ENCODE measurements at regions not wholly inside any gene's neighbourhood (a gene's known extent, or its start where the extent isn't known, plus 50 kb on each side); places are given as distances from the start of the nearest gene placed in this dataset.

- Histone ChIP-seq H3K36me3 (ENCODE audit: insufficient read depth) (no peaks in the 10 kb centered on the region), H4K20me1 (replicated peaks; ENCODE audit: insufficient read depth) (no peaks in the 10 kb centered on the region), H3K4me3 (no peak overlapping the region), H3K27me3 (ENCODE audit: insufficient read depth) (no peaks in the 10 kb centered on the region), H2AFZ (no peak overlapping the region), H3K4me2 (no peak overlapping the region), H3K4me1 (ENCODE audit: insufficient read depth) (0 out of 2 replicates have a peak, but pooled peaks cover 12% of the 10 kb centered on the region), H3F3A (replicated peaks; ENCODE audit: low read depth) (no peaks in the 10 kb centered on the region), H3K27ac (ENCODE audit: low read depth) (no peak overlapping the region), H3K79me2 (replicated peaks; ENCODE audit: insufficient read depth) (no peaks in the 10 kb centered on the region), H3K9me2 (ENCODE audit: insufficient read depth) (peaks cover 3% of the 10 kb centered on the region; the same call in 1 of the 2 replicates)
- DNase-seq (ENCODE audit: low spot score) (no peak), ATAC-seq (no peak)
- Mint-ChIP-seq H3K36me3 (ENCODE audit: low read depth) (no peaks in the 10 kb centered on the region), H3K4me1 (peaks cover 6% of the 10 kb centered on the region), H3K9me3 (no peaks in the 10 kb centered on the region), H3K27ac (no peak overlapping the region), H3K4me3 (no peak overlapping the region), H3K27me3 (ENCODE audit: insufficient read depth, low read depth, poor library complexity) (no peaks in the 10 kb centered on the region)
- TF ChIP-seq ETS1 (IDR thresholded peaks at IDR 0.05) = no peak
- TF ChIP-seq CREB1 (CRISPR knock-in tag; IDR thresholded peaks at IDR 0.05; ENCODE audit: low read depth) = no peak
- no peak for TF ChIP-seq STAT1 (IDR thresholded peaks at IDR 0.05; ENCODE audit: unreplicated experiment)
- no peak for TF ChIP-seq ZNF331 (CRISPR knock-in tag; IDR thresholded peaks at IDR 0.05; ENCODE audit: low read depth)
- TF ChIP-seq NANOG (IDR thresholded peaks at IDR 0.05; ENCODE audit: borderline replicate concordance) = no peak
- TF ChIP-seq ZNF462 (CRISPR knock-in tag; IDR thresholded peaks at IDR 0.05) = no peak
- TF ChIP-seq POLR2AphosphoS5 (IDR thresholded peaks at IDR 0.05; ENCODE audit: low read depth) = no peak
- no peak for TF ChIP-seq EZH2phosphoT487 (IDR thresholded peaks at IDR 0.05; ENCODE audit: unreplicated experiment)
- TF ChIP-seq CTCF (conservative IDR thresholded peaks at IDR 0.05; ENCODE audit: low read depth in 2 of 2) = no peak
- TF ChIP-seq JUNB (IDR thresholded peaks at IDR 0.05; ENCODE audit: unreplicated experiment) = no peak
- TF ChIP-seq EZH2 (IDR thresholded peaks at IDR 0.05; ENCODE audit: low read depth, unreplicated experiment) = no peak
- TF ChIP-seq REST (IDR thresholded peaks at IDR 0.05; ENCODE audit: unreplicated experiment) = no peak
- TF ChIP-seq ZNF114 (CRISPR knock-in tag; IDR thresholded peaks at IDR 0.05) = no peak
Measured at GRCh38 chr3:152622811-152623167, 212.1 kb upstream of the P2RY1 start.
